OCI-LY3 (cell line): ENCODE measurements at regions not wholly inside any gene's neighbourhood (a gene's known extent, or its start where the extent isn't known, plus 50 kb on each side); places are given as distances from the start of the nearest gene placed in this dataset.

Source experiments
- EZH2phosphoT487 ChIP-seq: fragments of 200-600 bp; shearing (Covaris generic); IDR thresholded peaks from 2 replicates; pipeline ENCODE4 v1.6.1; 2018; ENCODE audit warnings: antibody characterized with exemption, mixed run types, low read depth
- TF ChIP-seq, protein P1 (sequence below): fragments of 200-600, 300-600 bp; sonication (generic); IDR thresholded peaks from 2 replicates; pipeline ENCODE4 v1.5.1; 2014; ENCODE audit warnings: antibody characterized with exemption, low read length, low read depth

DNA sequence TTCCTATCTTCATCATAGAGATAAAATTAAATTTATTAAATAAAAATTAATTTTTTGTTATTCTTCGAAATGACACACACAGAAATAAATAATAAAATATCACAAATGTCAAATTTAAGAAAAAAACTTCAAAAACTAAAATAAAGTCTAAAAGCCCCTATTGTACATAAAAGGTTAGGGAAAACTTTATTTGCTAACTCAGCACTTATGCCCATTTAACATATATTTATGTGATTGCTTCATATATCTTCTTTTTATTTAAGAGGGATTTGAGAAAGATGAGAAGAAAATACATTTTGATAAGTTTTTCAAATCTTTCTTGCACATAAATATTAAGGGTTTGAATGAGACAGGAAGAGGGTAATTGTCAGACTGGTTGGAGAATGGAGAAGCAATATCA is 2350.4 kb upstream of the RAG2 start:
- no peak for TF ChIP-seq EZH2phosphoT487
- TF ChIP-seq, protein P1, sequence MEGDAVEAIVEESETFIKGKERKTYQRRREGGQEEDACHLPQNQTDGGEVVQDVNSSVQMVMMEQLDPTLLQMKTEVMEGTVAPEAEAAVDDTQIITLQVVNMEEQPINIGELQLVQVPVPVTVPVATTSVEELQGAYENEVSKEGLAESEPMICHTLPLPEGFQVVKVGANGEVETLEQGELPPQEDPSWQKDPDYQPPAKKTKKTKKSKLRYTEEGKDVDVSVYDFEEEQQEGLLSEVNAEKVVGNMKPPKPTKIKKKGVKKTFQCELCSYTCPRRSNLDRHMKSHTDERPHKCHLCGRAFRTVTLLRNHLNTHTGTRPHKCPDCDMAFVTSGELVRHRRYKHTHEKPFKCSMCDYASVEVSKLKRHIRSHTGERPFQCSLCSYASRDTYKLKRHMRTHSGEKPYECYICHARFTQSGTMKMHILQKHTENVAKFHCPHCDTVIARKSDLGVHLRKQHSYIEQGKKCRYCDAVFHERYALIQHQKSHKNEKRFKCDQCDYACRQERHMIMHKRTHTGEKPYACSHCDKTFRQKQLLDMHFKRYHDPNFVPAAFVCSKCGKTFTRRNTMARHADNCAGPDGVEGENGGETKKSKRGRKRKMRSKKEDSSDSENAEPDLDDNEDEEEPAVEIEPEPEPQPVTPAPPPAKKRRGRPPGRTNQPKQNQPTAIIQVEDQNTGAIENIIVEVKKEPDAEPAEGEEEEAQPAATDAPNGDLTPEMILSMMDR = no peak
